ENCODE measurements at regions not wholly inside any gene's neighbourhood (a gene's known extent, or its start where the extent isn't known, plus 50 kb on each side); places are given as distances from the start of the nearest gene placed in this dataset.

DNA sequence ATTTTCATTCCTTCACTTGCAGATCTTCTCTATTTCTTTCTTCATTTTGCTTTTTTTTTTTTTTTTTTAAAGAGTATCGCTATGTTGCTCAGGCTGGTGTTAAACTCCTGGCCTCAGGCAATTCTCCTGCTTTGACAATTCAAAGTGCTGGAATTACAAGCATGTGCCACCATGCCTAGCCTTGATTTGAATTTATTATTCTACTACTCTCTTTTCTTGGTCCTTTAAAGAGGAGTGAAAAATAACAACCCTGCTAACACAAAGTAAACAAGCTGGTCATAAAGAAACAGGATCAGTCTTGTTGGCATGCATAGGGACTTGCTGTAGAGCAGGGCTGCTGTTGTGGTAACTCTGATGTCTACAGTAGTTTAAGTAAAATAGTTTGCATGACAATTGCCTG, 1615.3 kb upstream of the ZEB2 start:
- no peak for DNase-seq

- DNase-seq, result no peak
Observed at GRCh38 chr2:146131785-146132184, 1611.9 kb upstream of the ZEB2 start.

GRCh38 chr2:146131048-146131447, 1611.1 kb upstream of the ZEB2 start:
- no peak for DNase-seq

DNA sequence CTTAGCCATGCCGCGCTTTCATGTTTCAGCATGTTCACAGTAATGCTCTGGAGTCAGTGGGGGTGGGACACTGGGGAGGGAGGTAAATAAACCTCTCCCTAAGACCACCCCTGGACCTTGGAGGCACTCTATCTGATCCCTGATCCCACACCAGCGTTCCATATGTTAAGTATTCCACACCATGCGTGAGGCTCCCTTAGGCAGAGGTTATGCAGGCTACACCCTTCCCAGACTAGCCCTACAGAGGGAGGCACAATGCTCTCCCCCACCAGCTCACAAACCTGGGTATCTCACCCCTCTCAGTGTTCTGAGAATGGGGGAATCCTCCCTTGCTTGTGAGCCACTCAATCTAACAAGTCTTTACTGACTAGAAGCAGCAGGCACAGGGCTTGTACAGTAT, 1610.4 kb upstream of the ZEB2 start:
- no peak for DNase-seq

DNA sequence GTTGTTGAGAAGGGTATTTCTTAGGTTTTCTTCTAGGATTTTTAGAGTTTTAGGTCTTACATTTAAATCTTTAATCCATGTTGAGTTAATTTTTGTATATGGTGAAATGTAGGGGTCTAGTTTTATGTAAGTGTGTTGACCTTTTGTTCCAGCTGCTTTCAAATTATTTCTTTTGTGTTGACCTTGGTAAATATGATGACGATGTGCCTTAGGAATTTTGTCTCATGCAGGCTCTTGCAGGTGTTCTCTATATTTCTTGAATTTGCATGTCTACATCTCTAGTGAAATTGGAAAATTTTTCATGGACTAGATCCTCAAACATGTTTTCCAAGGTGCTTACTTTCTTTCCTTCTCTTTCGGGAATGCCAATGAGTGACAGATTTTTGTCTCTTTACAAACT, 1609.3 kb upstream of the ZEB2 start:
- no peak for DNase-seq

DNA sequence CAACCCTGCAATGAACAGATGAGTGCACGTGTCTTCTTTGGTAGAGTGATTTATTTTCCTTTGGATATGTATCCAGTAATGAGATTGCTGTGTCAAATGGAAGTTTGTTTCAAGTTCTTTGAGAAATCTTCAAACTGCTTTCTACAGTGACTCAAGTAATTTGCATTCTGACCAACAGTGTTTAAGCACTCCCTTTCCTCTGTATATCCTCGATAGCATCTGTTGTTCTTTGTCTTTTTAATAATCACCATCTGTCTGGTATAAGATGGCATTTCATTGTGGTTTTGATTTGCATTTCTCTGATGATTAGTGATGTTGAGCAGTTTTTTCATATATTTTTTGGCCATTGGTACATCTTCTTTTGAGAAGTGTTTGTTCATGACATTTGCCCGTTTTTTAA, 1608.3 kb upstream of the ZEB2 start:
- DNase-seq, result no peak

GRCh38 chr2:146125551-146125950, 1605.6 kb upstream of the ZEB2 start:
- DNase-seq, result no peak

- no peak for DNase-seq
Observed at GRCh38 chr2:146124741-146125140, 1604.8 kb upstream of the ZEB2 start.

DNA sequence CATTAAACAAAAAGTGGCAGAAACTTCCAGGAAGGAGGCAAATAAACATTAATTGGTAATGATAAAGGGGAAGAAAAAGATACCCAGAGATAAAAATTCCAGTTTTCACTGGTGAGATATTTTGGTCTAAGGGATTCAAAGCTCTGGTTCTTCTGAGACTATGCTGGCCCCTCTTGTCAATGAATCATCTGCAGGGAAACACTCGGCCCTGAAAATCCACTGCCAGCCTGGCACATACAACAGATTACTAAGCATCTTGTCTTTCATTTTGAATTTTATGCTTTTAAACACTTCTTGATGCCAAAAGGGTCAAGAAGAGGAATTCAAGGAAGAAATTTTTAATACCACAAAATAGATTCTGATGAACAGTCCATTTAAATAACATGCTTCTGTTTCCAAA, 1603.8 kb upstream of the ZEB2 start:
- DNase-seq, result no peak

DNA sequence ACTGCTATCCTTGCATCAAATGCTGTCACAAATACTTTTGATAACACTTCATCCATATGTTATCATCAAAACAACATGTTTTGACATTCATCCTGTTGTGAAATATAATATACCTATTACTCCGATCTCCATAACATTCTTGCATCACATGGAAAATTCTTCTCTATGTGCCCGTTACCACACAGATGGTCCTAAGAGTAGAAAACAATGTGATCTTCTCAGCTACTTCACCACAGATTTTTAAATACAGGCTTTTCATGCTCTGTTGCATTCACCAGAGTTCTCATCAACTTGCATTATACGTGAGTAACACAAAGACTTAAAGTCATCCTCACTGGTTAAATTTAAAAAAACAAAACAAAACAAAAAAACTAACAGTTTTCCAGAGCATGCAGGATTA, 1603.3 kb upstream of the ZEB2 start:
- DNase-seq, result no peak

DNA sequence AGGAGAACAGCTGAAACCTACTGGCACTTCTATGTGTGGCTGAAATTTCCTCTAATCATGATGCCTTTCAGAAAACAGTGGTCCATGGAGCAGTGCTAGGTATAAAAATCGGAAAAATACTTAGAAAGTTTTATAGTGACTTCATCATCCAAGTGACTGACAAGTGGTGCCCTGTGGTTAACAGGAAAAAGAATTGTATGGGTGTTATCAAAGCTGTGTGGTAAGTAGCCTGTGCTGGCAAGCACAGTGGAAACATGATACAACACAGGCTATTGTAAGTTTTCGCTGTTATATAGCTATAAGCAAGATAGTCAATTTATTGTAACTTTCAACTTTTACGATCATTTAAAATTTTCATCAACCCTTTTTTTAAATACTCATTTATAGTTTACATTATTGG, 1599.7 kb upstream of the ZEB2 start:
- DNase-seq, result no peak

- no peak for DNase-seq
Observed at GRCh38 chr2:146108993-146109392, 1589.1 kb upstream of the ZEB2 start.

DNA sequence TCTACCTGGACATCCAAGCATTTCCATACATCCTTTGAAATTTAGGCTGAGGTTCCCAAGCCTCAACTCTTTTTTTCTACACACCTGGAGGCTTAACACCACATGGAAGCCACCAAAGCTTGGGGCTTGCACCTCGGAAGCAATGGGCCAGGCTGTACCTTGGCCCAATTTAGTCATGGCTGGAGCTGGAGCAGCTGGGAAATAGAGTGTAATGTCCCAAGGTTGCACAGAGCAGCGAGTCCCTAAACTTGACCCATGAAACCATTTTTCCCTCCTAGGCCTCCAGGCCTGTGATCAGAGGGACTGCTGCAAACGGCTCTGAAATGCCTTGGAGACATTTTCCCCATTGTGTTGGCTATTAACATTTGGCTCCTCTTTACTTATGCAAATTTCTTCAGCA, 1574.3 kb upstream of the ZEB2 start:
- DNase-seq, result no peak

GRCh38 chr2:146081459-146081858, 1561.5 kb upstream of the ZEB2 start:
- no peak for DNase-seq

- no peak for DNase-seq
Observed at GRCh38 chr2:146080925-146081324, 1561.0 kb upstream of the ZEB2 start.

GRCh38 chr2:146079216-146079615, 1559.3 kb upstream of the ZEB2 start:
- no peak for DNase-seq

- no peak for DNase-seq
Observed at GRCh38 chr2:146077156-146077555, 1557.2 kb upstream of the ZEB2 start.

DNA sequence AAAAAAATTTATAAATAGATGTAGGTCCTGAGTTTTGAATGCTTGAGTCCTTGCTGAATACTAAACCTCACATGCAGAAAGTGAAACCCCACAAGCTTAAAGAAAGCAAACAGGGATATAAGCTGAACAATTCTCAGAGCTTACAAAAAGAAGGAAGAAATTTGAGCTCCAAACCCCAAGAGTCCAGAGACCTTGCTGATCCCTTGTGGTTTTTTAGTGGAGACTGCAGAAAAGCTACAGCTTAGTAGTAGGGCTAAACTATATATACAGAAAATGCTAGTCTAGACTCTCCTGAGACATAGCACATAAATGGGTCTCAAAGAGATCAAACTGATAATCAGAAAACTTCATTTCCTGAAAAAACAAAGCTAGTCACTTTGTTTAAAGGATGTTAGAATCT, 1548.1 kb upstream of the ZEB2 start:
- DNase-seq, result no peak

GRCh38 chr2:146048141-146048540, 1528.2 kb upstream of the ZEB2 start:
- peak; percentile 15 for DNase-seq

DNA sequence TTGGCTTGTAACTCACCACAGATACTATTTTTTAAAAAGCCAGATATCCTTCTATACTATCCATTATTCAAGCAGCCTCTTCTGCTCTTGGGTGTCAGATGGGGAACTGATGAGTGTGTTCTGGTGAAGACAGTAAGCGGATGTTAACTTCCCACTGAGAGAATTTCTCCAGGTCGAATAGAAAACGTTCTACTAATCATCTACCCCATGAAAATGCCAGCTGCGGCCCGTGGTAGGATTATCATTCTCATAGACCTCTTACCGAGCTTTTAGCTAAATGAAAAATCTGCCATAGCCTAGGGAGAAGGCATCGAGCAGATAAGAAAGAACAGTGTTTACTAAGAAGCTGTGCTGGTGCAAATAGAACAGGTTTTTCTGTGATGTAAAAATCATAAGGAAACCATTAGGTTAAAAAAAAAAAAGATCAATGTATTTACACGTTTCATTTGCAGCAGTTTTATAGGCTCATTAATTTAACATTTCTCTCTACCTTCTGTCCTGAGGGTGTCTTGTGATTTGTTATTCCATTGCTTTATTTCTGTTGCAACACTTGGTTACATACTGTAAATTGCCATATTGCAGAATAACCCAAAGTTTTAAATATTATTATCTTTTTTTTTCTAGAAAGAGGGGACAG, 1521.5 kb upstream of the ZEB2 start:
- DNase-seq, result no peak

GRCh38 chr2:146040051-146040450, 1520.1 kb upstream of the ZEB2 start:
- DNase-seq, result no peak

DNA sequence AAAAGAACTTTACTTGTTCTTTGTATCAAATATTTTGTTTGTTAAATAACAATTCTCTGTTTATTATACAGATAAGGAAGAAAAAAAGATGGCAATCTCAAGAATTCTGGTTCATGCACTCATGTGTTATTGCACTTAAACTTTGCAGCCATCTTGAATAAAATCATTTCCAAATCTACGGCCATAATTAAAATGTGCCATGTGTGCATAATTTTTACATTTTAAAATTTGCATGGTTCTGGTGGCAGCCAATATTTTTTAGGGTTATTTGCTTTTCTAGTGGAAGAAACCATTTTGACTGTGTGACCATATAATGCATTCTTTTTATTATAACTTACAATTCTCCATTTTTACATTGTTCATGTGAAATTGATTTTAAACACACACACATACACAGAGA, 1518.1 kb upstream of the ZEB2 start:
- no peak for DNase-seq

GRCh38 chr2:146037334-146037870, 1517.5 kb upstream of the ZEB2 start:
- DNase-seq, result no peak

- DNase-seq, result no peak
Observed at GRCh38 chr2:146031158-146031557, 1511.2 kb upstream of the ZEB2 start.

DNA sequence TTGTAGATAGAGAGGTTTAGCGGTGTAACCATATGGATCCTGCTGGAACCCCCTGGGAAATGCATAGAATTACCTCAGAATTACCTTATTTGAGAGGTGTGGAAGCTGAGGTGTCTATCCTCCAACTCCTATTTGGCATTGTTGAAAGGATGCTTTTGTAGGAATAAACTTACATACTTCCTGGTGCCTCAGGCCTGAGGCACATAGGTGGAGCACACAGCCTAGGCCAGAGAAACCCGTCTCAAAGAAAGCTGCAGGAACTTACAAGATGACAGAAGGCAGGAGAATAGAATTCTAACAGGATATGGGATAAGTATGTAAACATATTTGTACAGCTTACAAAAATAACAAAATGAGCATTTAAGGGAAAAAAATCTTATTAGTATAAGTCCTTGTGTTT, 1507.2 kb upstream of the ZEB2 start:
- DNase-seq, result no peak

GRCh38 chr2:146025519-146025918, 1505.6 kb upstream of the ZEB2 start:
- no peak for DNase-seq

All from NCI-H1105 treated with DMSO at 0.1 percent for 48 hours (cell line).